BE2C (cell line): ENCODE measurements at regions not wholly inside any gene's neighbourhood (a gene's known extent, or its start where the extent isn't known, plus 50 kb on each side); places are given as distances from the start of the nearest gene placed in this dataset.

Experiments used
- DNase-seq: peaks from one replicate; pipeline ENCODE4 v3.0.0-alpha.2; 2020
- H3K27me3 ChIP-seq: fragments of 250-450 bp; sonication (Bioruptor Pico); 2 replicates; pipeline ENCODE4 v1.5.1; 2020; ENCODE audit warnings: mild to moderate bottlenecking
- H3K36me3 ChIP-seq: fragments of 250-450 bp; sonication (Bioruptor Pico); 2 replicates; pipeline ENCODE4 v1.5.1; 2020; ENCODE audit warnings: mild to moderate bottlenecking
- H3K4me1 ChIP-seq: fragments of 250-450 bp; sonication (Bioruptor Pico); 2 replicates; pipeline ENCODE4 v1.5.1; 2020
- H3K4me3 ChIP-seq: 2 replicates; pipeline ENCODE4 v1.5.1; 2011; ENCODE audit warnings: low read depth, low read length
- H3K9me3 ChIP-seq: fragments of 250-450 bp; sonication (Bioruptor Pico); 2 replicates; pipeline ENCODE4 v1.5.1; 2020
- CTCF ChIP-seq: IDR thresholded peaks from 2 replicates; pipeline ENCODE4 v1.5.1; 2012; ENCODE audit warnings: mild to moderate bottlenecking, low read depth, low read length

- TF ChIP-seq CTCF = no peak
- DNase-seq = no peak
- Histone ChIP-seq H3K4me1 (no peaks in the 10 kb centered on the region), H3K9me3 (no peaks in the 10 kb centered on the region), H3K27me3 (no peaks in the 10 kb centered on the region), H3K4me3 (no peak overlapping the region), H3K36me3 (no peaks in the 10 kb centered on the region)
Measured at GRCh38 chr18:51897884-51898283, 442.1 kb upstream of the DCC start.

- DNase-seq = no peak
- H3K27me3 ChIP-seq = no peaks in the 10 kb centered on the region
- no peaks in the 10 kb centered on the region for H3K36me3 ChIP-seq
- no peak overlapping the region for H3K4me3 ChIP-seq
- H3K4me1 ChIP-seq = no peaks in the 10 kb centered on the region
- H3K9me3 ChIP-seq = no peaks in the 10 kb centered on the region
- TF ChIP-seq CTCF = no peak
Measured at GRCh38 chr18:51907687-51908597, 432.1 kb upstream of the DCC start.

GRCh38 chr18:51908598-51908944 is 431.4 kb upstream of the DCC start:
- Histone ChIP-seq H3K4me1 (no peaks in the 10 kb centered on the region), H3K9me3 (no peaks in the 10 kb centered on the region), H3K4me3 (no peak overlapping the region), H3K36me3 (no peaks in the 10 kb centered on the region), H3K27me3 (no peaks in the 10 kb centered on the region)
- no peak for DNase-seq
- no peak for TF ChIP-seq CTCF

- no peak for DNase-seq
- Histone ChIP-seq H3K9me3 (no peaks in the 10 kb centered on the region), H3K36me3 (no peaks in the 10 kb centered on the region), H3K4me1 (no peaks in the 10 kb centered on the region), H3K27me3 (no peaks in the 10 kb centered on the region), H3K4me3 (no peak overlapping the region)
- no peak for TF ChIP-seq CTCF
Measured at GRCh38 chr18:51911584-51911983, 428.4 kb upstream of the DCC start.

- TF ChIP-seq CTCF = no peak
- DNase-seq = no peak
- Histone ChIP-seq H3K27me3 (no peaks in the 10 kb centered on the region), H3K9me3 (no peaks in the 10 kb centered on the region), H3K4me3 (no peak overlapping the region), H3K4me1 (no peaks in the 10 kb centered on the region), H3K36me3 (no peaks in the 10 kb centered on the region)
Measured at GRCh38 chr18:51912381-51912780, 427.6 kb upstream of the DCC start.

GRCh38 chr18:51915176-51915575 is 424.8 kb upstream of the DCC start:
- no peak overlapping the region for H3K4me3 ChIP-seq

More at GRCh38 chr18:51915176-51915575, 424.8 kb upstream of the DCC start:
- H3K36me3 ChIP-seq = no peaks in the 10 kb centered on the region
- H3K27me3 ChIP-seq = no peaks in the 10 kb centered on the region
- H3K4me1 ChIP-seq = no peaks in the 10 kb centered on the region
- no peak for TF ChIP-seq CTCF
- no peak for DNase-seq
- no peaks in the 10 kb centered on the region for H3K9me3 ChIP-seq
